Stimulated activated naive CD8-positive, alpha-beta T cell treated with anti-CD3 and anti-CD28 coated beads, Interleukin-15, Interleukin-2, amounts not matched to agents 100 U/mL and 50 U/mL, for 24 hours (primary cell): ENCODE measurements at regions not wholly inside any gene's neighbourhood (a gene's known extent, or its start where the extent isn't known, plus 50 kb on each side); places are given as distances from the start of the nearest gene placed in this dataset.
"Not testable (repeated sequence)": the region's sequence is repeated elsewhere in the genome, so short reads cannot be mapped to it uniquely, and the experiment has no call there.

Experiments
- ATAC-seq: fragments of 150-1000 bp; cut with Tn5 transposase; one replicate; pipeline ENCODE4 v1.10.0; 2021
- DNase-seq: peaks from one replicate; pipeline ENCODE4 v3.0.0; 2021

DNA sequence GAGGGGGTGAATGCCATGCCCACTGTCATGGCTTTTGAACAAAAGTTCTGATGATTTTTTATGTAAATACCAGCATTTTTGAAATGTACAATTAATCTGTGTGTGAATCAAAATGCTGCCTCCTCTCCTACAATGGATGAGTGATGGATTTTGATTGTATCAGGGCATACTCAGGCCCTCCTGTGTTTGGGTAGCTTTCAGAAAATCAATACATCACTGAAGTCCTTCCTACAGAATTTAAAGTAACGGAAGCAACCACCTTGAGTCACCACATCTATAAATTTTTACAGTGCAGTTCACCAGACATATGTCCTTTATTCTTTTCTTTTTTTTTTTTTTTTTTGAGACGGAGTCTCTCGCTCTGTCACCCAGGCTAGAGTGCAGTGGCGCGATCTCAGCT is 867.3 kb downstream of the EPHA4 start:
- DNase-seq, result no peak
- ATAC-seq, result no peak

- no peak for DNase-seq
- no peak for ATAC-seq
Observed at GRCh38 chr2:220705678-220706077, 866.4 kb downstream of the EPHA4 start.

GRCh38 chr2:220707261-220707660 is 864.8 kb downstream of the EPHA4 start:
- DNase-seq (no peak), ATAC-seq (no peak)

GRCh38 chr2:220708366-220708765 is 863.7 kb downstream of the EPHA4 start:
- DNase-seq, result no peak
- ATAC-seq, result no peak

DNA sequence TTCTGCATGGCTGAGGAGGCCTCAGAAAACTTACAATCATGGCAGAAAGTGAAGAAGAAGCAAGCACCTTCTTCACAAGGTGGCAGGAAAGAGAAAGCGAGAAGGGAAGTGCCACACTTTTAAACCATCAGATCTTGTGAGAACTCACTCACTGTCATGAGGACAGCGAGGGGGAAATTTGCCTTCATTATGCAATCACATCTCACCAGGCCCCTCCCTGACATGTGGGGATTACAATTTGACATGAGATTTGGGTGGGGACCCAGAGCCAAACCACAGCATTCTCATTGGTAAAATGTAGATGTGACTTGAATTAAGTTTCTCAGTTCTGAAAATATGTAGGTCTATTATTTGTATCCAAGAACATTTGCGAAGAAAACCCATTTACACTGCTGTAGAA is 854.8 kb downstream of the EPHA4 start:
- ATAC-seq, result no peak

DNA sequence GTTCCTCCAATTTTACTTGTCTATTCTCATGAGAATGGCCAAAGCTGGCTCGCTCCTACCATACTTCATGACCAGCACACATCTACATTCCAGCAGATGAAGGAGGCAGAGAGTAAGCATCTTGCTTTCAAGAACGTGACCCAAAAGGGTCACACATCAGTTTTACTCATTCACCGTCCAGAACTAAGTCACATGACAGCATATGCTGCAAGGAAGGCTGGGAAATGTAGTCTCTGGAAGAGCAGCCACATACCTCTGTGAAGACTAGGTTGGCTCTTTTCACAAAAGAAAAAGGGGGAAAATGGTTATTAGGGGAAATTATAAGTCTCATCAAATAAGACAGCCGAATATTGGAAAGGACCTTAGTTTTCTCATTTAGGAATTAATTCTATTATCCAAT is 835.3 kb downstream of the EPHA4 start:
- DNase-seq (no peak), ATAC-seq (no peak)

More for the DNA sequence above, 854.8 kb downstream of the EPHA4 start:
- no peak for DNase-seq

DNA sequence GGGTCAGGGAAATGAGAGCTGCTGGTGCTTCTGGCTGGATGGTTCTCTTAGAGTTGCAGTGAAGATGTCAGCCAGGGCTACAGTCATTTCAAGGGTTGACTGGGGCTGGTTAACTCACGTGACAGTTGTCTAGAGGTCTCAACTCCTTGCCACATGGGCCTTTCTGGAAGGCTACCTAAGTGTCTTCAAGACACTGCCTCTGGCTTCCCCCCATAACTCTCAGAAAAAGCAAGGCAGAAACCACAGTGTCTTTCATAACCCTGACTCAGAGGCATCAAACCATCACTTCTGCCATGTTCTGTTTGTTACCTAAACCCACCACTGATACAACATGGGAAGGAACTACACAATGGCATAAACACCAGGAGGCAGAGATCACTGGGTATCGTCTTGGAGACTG is 828.9 kb downstream of the EPHA4 start:
- ATAC-seq (no peak), DNase-seq (no peak)

DNA sequence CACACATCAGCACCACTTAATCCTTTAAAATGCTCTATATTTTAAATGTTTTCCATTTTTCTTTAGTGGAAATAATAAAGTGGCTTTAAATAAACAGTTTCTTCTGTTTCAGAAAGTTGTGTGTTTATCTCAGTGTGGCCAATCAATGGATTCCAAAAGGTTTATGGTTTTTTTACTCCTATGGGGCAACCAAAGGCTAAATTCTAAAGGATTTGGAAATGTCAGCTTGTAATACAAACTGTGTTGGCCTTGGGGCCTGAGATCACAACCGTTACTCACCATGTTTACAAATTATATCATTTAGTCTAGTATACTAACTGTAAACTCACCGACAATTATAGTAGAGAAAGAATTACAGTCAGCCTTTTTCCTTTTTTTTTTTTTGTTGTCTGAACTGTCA is 827.2 kb downstream of the EPHA4 start:
- DNase-seq (no peak), ATAC-seq (no peak)

- DNase-seq (no peak), ATAC-seq (no peak)
Observed at GRCh38 chr2:220745682-220746081, 826.4 kb downstream of the EPHA4 start.

GRCh38 chr2:220747736-220748135 is 824.4 kb downstream of the EPHA4 start:
- no peak for ATAC-seq
- DNase-seq, result no peak

DNA sequence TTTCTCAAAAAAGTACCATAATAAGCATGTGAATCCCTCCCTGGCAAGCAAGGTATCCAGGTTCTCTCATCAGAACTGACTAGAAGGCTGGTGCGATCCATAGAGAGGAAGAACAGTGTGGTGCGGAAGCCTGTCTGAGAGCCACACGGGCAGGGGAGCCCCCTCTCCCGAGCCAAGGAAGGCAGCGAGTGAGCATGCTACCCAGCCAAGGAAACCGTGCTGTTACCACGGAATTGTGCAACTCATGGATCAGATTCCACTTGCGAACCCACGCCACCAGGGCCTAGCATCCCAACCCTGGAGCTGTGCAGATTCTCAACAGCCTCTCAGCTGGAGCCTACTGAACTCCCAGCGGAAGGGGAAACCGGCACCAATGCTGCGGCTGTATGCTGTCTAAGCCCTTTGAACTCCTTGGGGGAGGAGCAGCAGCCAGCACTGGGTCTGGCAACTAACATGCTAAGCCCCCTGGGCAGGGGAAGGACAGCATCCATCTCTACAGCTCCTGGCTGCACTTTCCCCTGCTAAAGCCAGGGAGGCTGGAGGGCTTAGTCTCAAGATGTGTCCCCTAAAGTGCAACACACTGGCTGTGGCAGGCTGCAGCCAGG is 823.1 kb downstream of the EPHA4 start:
- ATAC-seq (no peak), DNase-seq (no peak)

DNA sequence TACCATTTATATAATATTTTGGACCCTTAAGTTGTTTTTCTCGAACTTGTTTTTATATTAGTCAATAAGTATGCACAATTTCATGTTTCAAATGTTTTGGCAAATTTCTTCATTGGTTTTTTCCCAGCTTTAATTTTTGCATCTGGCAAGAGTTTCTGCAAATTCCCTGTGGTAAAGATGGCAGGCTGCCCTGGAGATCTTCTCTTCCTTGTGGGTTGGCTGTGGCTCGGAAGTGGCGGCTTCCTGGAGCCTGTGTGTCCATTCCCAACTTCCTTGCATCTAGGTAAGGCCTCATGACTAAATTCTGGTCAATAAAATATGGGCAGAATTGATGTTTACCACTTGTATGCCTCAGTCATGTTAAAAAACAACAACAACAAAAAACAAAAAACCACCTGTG is 818.6 kb downstream of the EPHA4 start:
- ATAC-seq (no peak), DNase-seq (no peak)

GRCh38 chr2:220756653-220757052 is 815.5 kb downstream of the EPHA4 start:
- DNase-seq (no peak), ATAC-seq (no peak)

DNA sequence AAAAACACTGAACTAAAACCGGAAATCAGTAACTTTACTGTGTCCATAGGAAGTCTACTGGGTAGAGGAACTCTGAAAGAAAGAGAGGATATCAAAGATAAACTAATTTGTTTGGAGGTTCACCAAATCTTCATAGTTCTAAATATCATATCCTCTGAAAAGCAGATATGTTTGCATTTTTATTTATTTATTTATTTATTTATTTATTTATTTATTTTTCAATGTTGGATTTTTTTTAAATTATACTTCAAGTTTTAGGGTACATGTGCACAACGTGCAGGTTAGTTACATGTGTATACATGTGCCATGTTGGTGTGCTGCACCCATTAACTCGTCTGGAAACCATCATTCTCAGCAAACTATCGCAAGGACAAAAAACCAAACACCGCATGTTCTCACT is 813.7 kb downstream of the EPHA4 start:
- not testable (repeated sequence) for ATAC-seq, DNase-seq

- DNase-seq (no peak), ATAC-seq (no peak)
Observed at GRCh38 chr2:220764171-220764570, 807.9 kb downstream of the EPHA4 start.

- DNase-seq (no peak), ATAC-seq (no peak)
Observed at GRCh38 chr2:220767591-220768255, 804.4 kb downstream of the EPHA4 start.

- no peak for ATAC-seq
- no peak for DNase-seq
Observed at GRCh38 chr2:220775856-220776488, 796.1 kb downstream of the EPHA4 start.

DNA sequence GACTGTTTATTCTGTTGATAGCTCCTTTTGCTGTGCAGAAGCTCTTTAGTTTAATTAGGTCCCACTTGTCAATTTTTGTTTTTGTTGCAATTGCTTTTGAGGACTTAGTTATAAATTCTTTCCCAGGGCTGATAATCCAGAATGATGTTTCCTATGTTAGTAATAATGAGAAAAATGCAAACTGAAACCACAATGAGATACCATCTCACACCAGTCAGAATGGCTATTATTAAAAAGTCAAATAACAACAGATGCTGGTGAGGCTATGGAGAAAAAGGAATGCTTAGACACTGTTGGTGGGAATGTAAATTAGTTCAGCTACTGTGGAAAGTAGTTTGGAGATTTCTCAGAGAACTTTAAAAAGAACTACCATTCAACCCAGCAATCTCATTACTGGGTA is 793.0 kb downstream of the EPHA4 start:
- ATAC-seq, DNase-seq: not testable (repeated sequence)

GRCh38 chr2:220779511-220779910 is 792.6 kb downstream of the EPHA4 start:
- DNase-seq (no peak), ATAC-seq (no peak)

- ATAC-seq (no peak), DNase-seq (no peak)
Observed at GRCh38 chr2:220779931-220780330, 792.2 kb downstream of the EPHA4 start.

DNA sequence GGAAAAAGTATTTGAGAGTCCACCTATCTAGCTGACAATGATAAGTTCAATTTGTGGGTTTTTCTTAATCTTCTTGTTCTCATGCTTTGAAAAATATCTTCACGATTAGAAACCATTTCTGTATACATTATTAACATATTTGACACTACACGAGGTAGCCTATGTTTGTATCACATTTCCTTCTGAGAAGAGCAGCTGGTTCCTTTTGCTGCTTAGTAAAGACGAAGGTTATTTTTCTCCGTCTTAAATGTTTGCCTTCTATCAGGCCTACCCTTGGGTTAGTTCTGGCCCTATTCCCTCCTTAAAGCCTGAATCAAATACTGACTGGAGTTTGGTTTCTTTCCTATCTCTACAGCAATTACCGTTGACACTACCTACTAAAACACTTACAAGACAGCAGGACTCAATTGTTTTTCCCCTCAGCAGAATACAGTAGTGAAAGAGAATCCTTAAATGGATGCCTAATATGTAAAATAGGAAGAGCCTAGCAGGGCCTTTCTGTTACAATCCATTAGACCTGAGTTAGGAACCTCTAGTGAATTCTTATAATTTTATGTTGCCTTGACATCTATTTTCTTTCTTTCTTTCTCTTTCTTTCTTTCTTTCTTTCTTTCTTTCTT is 790.4 kb downstream of the EPHA4 start:
- ATAC-seq (no peak), DNase-seq (no peak)

DNA sequence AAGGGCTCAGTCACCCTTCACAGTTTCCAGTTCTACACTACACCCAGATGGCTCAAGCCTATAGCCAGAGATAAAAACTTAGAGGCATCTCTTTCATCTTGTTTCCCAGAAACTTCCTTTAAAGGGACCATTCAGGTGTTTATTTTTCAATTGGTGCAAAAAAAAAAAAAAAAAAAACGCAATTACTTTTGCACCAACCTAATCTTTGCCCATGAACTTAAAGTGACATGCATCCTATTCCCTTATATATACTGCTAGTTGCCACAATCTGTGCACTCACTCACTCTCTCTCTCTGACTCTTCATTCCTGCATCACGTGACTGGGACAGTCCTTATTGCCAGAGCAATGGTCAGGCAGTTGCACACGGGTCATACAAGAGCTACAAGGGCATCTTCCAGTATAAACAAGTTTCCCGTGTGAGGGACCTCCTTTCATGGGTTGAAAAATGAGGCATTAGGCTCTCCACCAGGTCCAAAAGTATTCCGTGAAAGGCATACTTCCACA is 789.4 kb downstream of the EPHA4 start:
- ATAC-seq (no peak), DNase-seq (no peak)

DNA sequence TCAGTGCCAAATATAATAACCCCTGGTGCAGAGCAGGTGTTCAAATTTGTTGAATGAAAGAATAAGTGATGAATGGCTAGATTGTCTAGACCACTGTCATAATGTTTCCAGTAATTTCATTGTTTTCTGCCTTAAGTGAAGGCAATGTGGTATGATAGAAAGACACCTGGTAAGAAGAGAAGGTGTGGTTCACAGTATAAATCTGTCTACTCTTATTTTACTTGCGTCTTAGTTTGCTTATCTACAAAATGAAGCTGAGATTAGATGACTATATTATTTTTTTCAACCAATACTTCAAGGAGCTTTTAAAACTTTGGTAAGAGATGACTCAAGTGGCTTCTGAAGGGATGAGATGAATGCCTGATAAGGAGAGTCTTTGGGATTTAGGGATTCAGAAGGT is 788.4 kb downstream of the EPHA4 start:
- DNase-seq (no peak), ATAC-seq (no peak)
